Stomach (tissue), 8 donors: ENCODE measurements at regions not wholly inside any gene's neighbourhood (a gene's known extent, or its start where the extent isn't known, plus 50 kb on each side); places are given as distances from the start of the nearest gene placed in this dataset.

Experiments
- DNase-seq, 2 donors: peaks; one replicate each; pipeline versions ENCODE4 v3.0.0 to v3.0.0-alpha.2; 2013 to 2019
- H3K27ac ChIP-seq, 5 donors: fragments of 200-600 bp in 4 of 5; sonication (generic) in 4 of 5; one replicate each; pipeline ENCODE4 v1.5.1; 2013 to 2019; ENCODE audit warnings: mild to moderate bottlenecking in 1 of 5, moderate library complexity in 1 of 5
- H3K27me3 ChIP-seq, 3 donors: fragments of 200-600 bp; sonication (generic); one replicate each; pipeline ENCODE4 v1.5.1; 2017 to 2019; ENCODE audit warnings: mixed run types in 1 of 3
- H3K36me3 ChIP-seq, 4 donors: fragments of 200-600 bp; sonication (generic); 1 replicate in 3 of 4; 2 replicates in 1 of 4; pipeline ENCODE4 v1.5.1; 2016 to 2019
- H3K4me1 ChIP-seq, 4 donors: fragments of 200-600 bp; sonication (generic); one replicate each; pipeline ENCODE4 v1.5.1; 2016 to 2019
- H3K4me3 ChIP-seq, 4 donors: fragments of 200-600 bp; sonication (generic) in 3 of 4; one replicate each; pipeline ENCODE4 v1.5.1; 2016 to 2019; ENCODE audit warnings: mild to moderate bottlenecking in 1 of 4
- H3K9me3 ChIP-seq, 4 donors: fragments of 200-600 bp; sonication (generic); one replicate each; pipeline ENCODE4 v1.5.1; 2016 to 2019
- CTCF ChIP-seq, 7 experiments: fragments of 450-650 bp in 4 of 7; fragments of 200-600 bp in 3 of 7; sonication (generic) in 3 of 7; IDR thresholded peaks; one replicate each; pipeline ENCODE4 v1.5.1; 2016 to 2019; ENCODE audit warnings: antibody characterized with exemption in 7 of 7, control low read depth in 2 of 7, mild to moderate bottlenecking in 1 of 7
- EP300 ChIP-seq: sonication (generic); formaldehyde crosslinking; IDR thresholded peaks from one replicate; pipeline ENCODE4 v1.6.1; 2017; ENCODE audit warnings: antibody characterized with exemption
- POLR2A ChIP-seq, 4 donors: fragments of 450-650 bp; IDR thresholded peaks; one replicate each; pipeline ENCODE4 v1.6.1; 2016; ENCODE audit warnings: antibody characterized with exemption in 4 of 4, control low read depth in 2 of 4, mild to moderate bottlenecking in 1 of 4, moderate library complexity in 1 of 4
- POLR2AphosphoS5 ChIP-seq, 3 donors: sonication (generic); formaldehyde crosslinking; IDR thresholded peaks; one replicate each; pipeline ENCODE4 v1.6.1; 2016; ENCODE audit warnings: antibody characterized with exemption in 3 of 3
- WGBS, 5 donors: extraction: QIAGEN DNeasy Blood & Tissue Kit in 3 of 5; methylation state at CpG; one replicate each; pipeline versions ENCODE4 v1.1.5 to v1.1.7; 2013 to 2018; 5-methylcytosine and 5-hydroxymethylcytosine counted together
- intact Hi-C: fragments of 100-400 bp; cut with DNase I; formaldehyde crosslinking; loops from one replicate; pipeline ENCODE4 v1.15.1; 2023; ENCODE audit warnings: low total_unique reads
- donor health status: healthy with polysubstance abuse.
- donor health status: Bipolar disorder and iron deficiency.
- donor health status: healthy.

GRCh38 chr1:234897390-234897749 is 231.3 kb downstream of the TOMM20 start:
- no peaks in the 10 kb centered on the region for H3K9me3 ChIP-seq
- TF ChIP-seq EP300: no peak
- TF ChIP-seq POLR2A (IDR thresholded peaks at IDR 0.05): no peak
- TF ChIP-seq POLR2AphosphoS5 (IDR thresholded peaks at IDR 0.05): no peak
- no peak for TF ChIP-seq CTCF (IDR thresholded peaks at IDR 0.05)
- H3K27me3 ChIP-seq: no peaks in the 10 kb centered on the region
- no peak overlapping the region for H3K4me3 ChIP-seq
- 42 to 83% (median 69%) methylated on average over 4 of the region's 4 CpGs for WGBS, 5 donors
- no peak for DNase-seq
- peaks cover 16 to 45% (median 27%) of the 10 kb centered on the region in 4 donors for H3K4me1 ChIP-seq
- intact Hi-C loops: no loop called here
- no peak overlapping the region for H3K27ac ChIP-seq
- H3K36me3 ChIP-seq: no peaks in the 10 kb centered on the region

- Histone ChIP-seq H3K4me1 (peaks cover 16 to 45% (median 27%) of the 10 kb centered on the region in 4 donors), H3K27me3 (no peaks in the 10 kb centered on the region), H3K27ac (peak overlapping the region in 1 of 5 donors; percentile 63), H3K36me3 (no peaks in the 10 kb centered on the region), H3K4me3 (no peak overlapping the region), H3K9me3 (no peaks in the 10 kb centered on the region)
- WGBS, 5 donors: 87 to 90% (median 90%) methylated on average over 15 of the region's 15 CpGs
- no peak for DNase-seq
- TF ChIP-seq CTCF (IDR thresholded peaks at IDR 0.05) (no peak), POLR2A (IDR thresholded peaks at IDR 0.05) (no peak), EP300 (no peak), POLR2AphosphoS5 (IDR thresholded peaks at IDR 0.05) (no peak)
- intact Hi-C loops: no loop called here
Measured at GRCh38 chr1:234896477-234897389, 231.9 kb downstream of the TOMM20 start.

DNA sequence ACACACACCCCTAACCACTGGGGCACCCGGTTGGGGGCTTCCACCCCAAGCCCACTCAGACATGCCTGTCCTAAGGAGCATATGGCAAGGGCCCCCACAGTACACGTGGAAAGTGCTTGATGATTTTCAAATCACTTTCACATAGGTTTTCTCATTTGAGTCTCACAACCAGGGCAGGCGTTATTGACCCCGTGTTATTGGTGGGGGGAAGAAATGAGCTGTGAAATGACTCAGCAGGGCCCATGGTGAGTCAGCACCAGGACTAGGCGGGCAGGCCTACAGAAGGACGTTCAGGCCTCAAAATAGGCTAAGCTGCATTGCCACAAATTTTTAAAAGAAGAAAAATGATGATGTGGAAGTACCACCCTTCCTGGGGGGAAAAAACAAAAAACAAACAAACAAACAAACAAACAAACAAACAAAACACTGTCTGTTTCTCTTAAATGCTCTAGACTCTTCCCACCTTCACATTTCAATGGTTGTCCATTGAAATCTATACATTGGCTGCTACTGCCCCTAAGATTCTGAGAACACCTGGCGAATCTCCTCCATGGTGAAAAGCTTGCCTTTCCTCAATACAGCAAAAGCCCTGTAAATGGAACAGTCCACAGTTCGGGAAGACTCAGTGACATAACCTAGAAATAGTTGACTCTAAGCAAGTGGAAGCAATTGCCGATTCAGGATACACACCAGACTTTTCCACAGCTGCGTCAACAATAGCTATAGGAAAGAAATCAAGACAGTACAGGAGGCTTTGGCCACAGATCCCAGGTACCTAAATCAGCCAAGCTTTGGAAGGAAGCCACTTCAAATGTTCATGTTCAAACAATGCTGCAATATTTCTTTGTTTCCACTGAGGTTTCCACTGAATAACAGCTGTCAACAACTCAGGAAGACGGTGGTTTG is 234.7 kb downstream of the TOMM20 start:
- WGBS, 5 donors: 48 to 69% (median 56%) methylated on average over 11 of the region's 11 CpGs
- peak overlapping the region; percentile 60 to 68 (median 63) for H3K27ac ChIP-seq
- intact Hi-C loops: no loop called here

More for the DNA sequence above, 234.7 kb downstream of the TOMM20 start:
- Histone ChIP-seq H3K4me1 (peaks cover 8 to 37% (median 18%) of the 10 kb centered on the region in 4 donors), H3K27me3 (no peaks in the 10 kb centered on the region), H3K9me3 (no peaks in the 10 kb centered on the region), H3K4me3 (no peak overlapping the region), H3K36me3 (no peaks in the 10 kb centered on the region)
- peak; percentile 56 to 61 for DNase-seq
- TF ChIP-seq POLR2AphosphoS5 (IDR thresholded peaks at IDR 0.05) (peak; percentile 16 to 72 (median 40)), EP300 (no peak), POLR2A (IDR thresholded peaks at IDR 0.05) (no peak), CTCF (IDR thresholded peaks at IDR 0.05) (no peak)
